ENCODE measurements at regions not wholly inside any gene's neighbourhood (a gene's known extent, or its start where the extent isn't known, plus 50 kb on each side); places are given as distances from the start of the nearest gene placed in this dataset.

GRCh38 chr1:221925947-221926346 is 184.1 kb upstream of the DUSP10 start:
- 52 to 86% methylated on average over 1 of the region's 1 CpG for WGBS, 2 donors
- Histone ChIP-seq H3K4me1 (no peaks in the 10 kb centered on the region), H3K36me3 (no peaks in the 10 kb centered on the region), H3K27me3 (no peaks in the 10 kb centered on the region), H3K4me3 (replicated peaks in 1 of 3) (no peak overlapping the region), H3K9me3 (no peaks in the 10 kb centered on the region), H3K27ac (no peak overlapping the region)
- no peak for TF ChIP-seq POLR2A (IDR thresholded peaks at IDR 0.05)
- TF ChIP-seq, protein P1, sequence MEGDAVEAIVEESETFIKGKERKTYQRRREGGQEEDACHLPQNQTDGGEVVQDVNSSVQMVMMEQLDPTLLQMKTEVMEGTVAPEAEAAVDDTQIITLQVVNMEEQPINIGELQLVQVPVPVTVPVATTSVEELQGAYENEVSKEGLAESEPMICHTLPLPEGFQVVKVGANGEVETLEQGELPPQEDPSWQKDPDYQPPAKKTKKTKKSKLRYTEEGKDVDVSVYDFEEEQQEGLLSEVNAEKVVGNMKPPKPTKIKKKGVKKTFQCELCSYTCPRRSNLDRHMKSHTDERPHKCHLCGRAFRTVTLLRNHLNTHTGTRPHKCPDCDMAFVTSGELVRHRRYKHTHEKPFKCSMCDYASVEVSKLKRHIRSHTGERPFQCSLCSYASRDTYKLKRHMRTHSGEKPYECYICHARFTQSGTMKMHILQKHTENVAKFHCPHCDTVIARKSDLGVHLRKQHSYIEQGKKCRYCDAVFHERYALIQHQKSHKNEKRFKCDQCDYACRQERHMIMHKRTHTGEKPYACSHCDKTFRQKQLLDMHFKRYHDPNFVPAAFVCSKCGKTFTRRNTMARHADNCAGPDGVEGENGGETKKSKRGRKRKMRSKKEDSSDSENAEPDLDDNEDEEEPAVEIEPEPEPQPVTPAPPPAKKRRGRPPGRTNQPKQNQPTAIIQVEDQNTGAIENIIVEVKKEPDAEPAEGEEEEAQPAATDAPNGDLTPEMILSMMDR (IDR thresholded peaks at IDR 0.05) = no peak
- intact Hi-C loops (cut with DNase I) = no loop called here
- DNase-seq = no peak

DNA sequence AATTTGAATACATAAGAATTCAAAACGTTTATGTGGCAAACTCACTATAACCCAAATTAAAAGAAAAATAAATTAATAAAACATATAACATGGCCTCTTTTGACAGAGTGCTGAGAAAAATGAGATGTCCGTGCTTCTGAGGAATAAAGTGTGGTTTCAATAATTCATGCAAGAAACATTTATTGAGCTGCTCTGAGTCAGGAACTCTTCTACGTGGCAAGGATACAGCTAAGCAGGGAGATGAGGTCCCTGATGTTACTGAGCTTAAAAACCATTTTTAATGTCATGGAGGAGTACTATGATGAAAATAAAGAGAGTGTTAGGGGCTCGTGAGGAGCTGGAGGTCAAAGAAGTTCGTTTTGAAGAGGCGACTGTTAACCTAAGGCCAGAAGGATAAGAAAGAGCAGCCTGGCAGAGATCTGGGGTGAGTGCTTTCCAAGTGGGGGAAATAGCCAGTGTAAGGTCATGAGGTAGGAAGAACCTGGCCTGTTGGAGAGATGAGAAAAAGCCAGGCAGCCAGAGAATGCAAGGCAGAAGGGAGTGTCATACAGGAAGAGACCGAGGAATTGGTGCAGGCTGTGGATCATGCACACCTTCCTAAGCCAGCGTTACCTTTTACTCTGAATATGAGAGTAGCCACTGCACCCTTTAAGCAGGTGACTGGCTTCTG is 182.2 kb upstream of the DUSP10 start:
- intact Hi-C loops (cut with DNase I) = no loop called here
- Histone ChIP-seq H3K4me3 (replicated peaks in 1 of 3) (no peak overlapping the region), H3K36me3 (no peaks in the 10 kb centered on the region), H3K4me1 (no peaks in the 10 kb centered on the region), H3K27ac (no peak overlapping the region), H3K27me3 (no peaks in the 10 kb centered on the region), H3K9me3 (no peaks in the 10 kb centered on the region)
- no peak for DNase-seq
- 87 to 89% methylated on average over 8 of the region's 8 CpGs for WGBS, 2 donors
- TF ChIP-seq, protein P1 (IDR thresholded peaks at IDR 0.05) = no peak
- no peak for TF ChIP-seq POLR2A (IDR thresholded peaks at IDR 0.05)

DNA sequence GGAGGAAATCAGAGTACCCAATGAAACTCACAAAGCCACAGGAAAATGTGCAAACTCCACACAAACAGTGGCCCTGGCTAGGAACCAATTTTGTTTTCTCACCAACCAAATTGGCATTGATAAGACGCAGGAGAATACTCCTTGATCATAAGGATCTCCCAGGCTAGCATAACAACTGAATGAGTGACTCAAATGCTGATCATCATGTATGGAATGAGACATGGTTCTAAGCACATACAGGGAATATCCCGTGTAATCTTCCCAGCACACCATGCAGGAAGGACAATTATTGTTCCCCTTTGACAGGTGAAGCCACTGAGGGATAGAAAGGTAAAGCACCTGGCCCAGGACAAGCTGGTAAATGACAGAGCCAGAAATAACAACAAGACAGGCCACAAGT is 180.0 kb upstream of the DUSP10 start:
- WGBS, 2 donors = 93 to 94% methylated on average over 2 of the region's 2 CpGs
- intact Hi-C loops (cut with DNase I) = no loop called here

GRCh38 chr1:221919743-221920142 is 177.9 kb upstream of the DUSP10 start:
- no peaks in the 10 kb centered on the region for H3K27me3 ChIP-seq
- WGBS, 2 donors = 87 to 92% methylated on average over 2 of the region's 2 CpGs
- H3K4me3 ChIP-seq (replicated peaks in 1 of 3) = no peak overlapping the region
- H3K27ac ChIP-seq = no peak overlapping the region
- DNase-seq = no peak
- H3K4me1 ChIP-seq = no peaks in the 10 kb centered on the region
- H3K36me3 ChIP-seq = no peaks in the 10 kb centered on the region
- TF ChIP-seq, protein P1 (IDR thresholded peaks at IDR 0.05) = no peak
- TF ChIP-seq POLR2A (IDR thresholded peaks at IDR 0.05) = no peak
- no peaks in the 10 kb centered on the region for H3K9me3 ChIP-seq
- intact Hi-C loops (cut with DNase I) = no loop called here

More for the DNA sequence above, 180.0 kb upstream of the DUSP10 start:
- Histone ChIP-seq H3K4me1 (no peaks in the 10 kb centered on the region), H3K27ac (no peak overlapping the region), H3K4me3 (replicated peaks in 1 of 3) (no peak overlapping the region), H3K36me3 (no peaks in the 10 kb centered on the region), H3K9me3 (no peaks in the 10 kb centered on the region), H3K27me3 (no peaks in the 10 kb centered on the region)
- no peak for DNase-seq
- TF ChIP-seq POLR2A (IDR thresholded peaks at IDR 0.05) = no peak
- TF ChIP-seq, protein P1 (IDR thresholded peaks at IDR 0.05) = no peak

- no peaks in the 10 kb centered on the region for H3K4me1 ChIP-seq
- TF ChIP-seq POLR2A (IDR thresholded peaks at IDR 0.05) = no peak
- TF ChIP-seq, protein P1 (IDR thresholded peaks at IDR 0.05) = no peak
- intact Hi-C loops (cut with DNase I) = no loop called here
- H3K9me3 ChIP-seq = no peaks in the 10 kb centered on the region
- no peak overlapping the region for H3K4me3 ChIP-seq (replicated peaks in 1 of 3)
- WGBS, 2 donors = 85 to 86% methylated on average over 1 of the region's 1 CpG
- no peaks in the 10 kb centered on the region for H3K36me3 ChIP-seq
- H3K27ac ChIP-seq = no peak overlapping the region
- DNase-seq = no peak
- no peaks in the 10 kb centered on the region for H3K27me3 ChIP-seq
Measured at GRCh38 chr1:221919341-221919740, 177.5 kb upstream of the DUSP10 start.
